Keratinocyte (primary cell): ENCODE measurements at regions not wholly inside any gene's neighbourhood (a gene's known extent, or its start where the extent isn't known, plus 50 kb on each side); places are given as distances from the start of the nearest gene placed in this dataset.

Source experiments
- DNase-seq: peaks from one replicate; pipeline ENCODE4 v3.0.0-alpha.2; 2011; ENCODE audit warnings: low read depth, missing footprints, low spot score
- FAIRE-seq: peaks from 2 replicates; lab custom pipeline; 2011; peaks lifted over from hg19 to GRCh38; lab: Jason Lieb, UNC
- H2AFZ ChIP-seq: 2 replicates; pipeline ENCODE4 v1.6.0; 2012; ENCODE audit warnings: low read length, control low read depth, inconsistent platforms; ENCODE audit not compliant: control insufficient read depth
- H3K27ac ChIP-seq: 2 replicates; pipeline ENCODE4 v1.5.1; 2011; ENCODE audit warnings: low read length; ENCODE audit not compliant: control insufficient read depth, insufficient read depth
- H3K27me3 ChIP-seq: 3 replicates; pipeline ENCODE4 v1.6.0; 2011; ENCODE audit warnings: low read length; ENCODE audit not compliant: control insufficient read depth, insufficient read depth; ENCODE audit errors: extremely low read depth
- H3K36me3 ChIP-seq, 2 experiments: 2 replicates in 1 of 2; 3 replicates in 1 of 2; pipeline ENCODE4 v1.5.1; 2011; ENCODE audit warnings: low read length in 2 of 2, mild to moderate bottlenecking in 1 of 2; ENCODE audit not compliant: control insufficient read depth in 2 of 2, insufficient read depth in 2 of 2; ENCODE audit errors: extremely low read depth in 1 of 2
- H3K4me1 ChIP-seq: 3 replicates; pipeline ENCODE4 v1.5.1; 2011; ENCODE audit warnings: low read length; ENCODE audit not compliant: control insufficient read depth, insufficient read depth; ENCODE audit errors: extremely low read depth
- H3K4me2 ChIP-seq: 3 replicates; pipeline ENCODE4 v1.6.0; 2011; ENCODE audit warnings: low read depth, low read length; ENCODE audit not compliant: control insufficient read depth, insufficient read depth; ENCODE audit errors: extremely low read depth
- H3K4me3 ChIP-seq, 3 experiments: fragments of 200-600 bp in 1 of 3; sonication (generic) in 1 of 3; 2 replicates in 2 of 3; 3 replicates in 1 of 3; pipeline ENCODE4 v1.5.1; 2011 to 2016; ENCODE audit warnings: low read length in 3 of 3, mild to moderate bottlenecking in 3 of 3, control low read depth in 2 of 3, inconsistent platforms in 1 of 3, low read depth in 1 of 3, mixed read lengths in 1 of 3, mixed run types in 1 of 3, moderate library complexity in 1 of 3; ENCODE audit not compliant: control insufficient read depth in 2 of 3, insufficient read depth in 2 of 3; ENCODE audit errors: extremely low read depth in 1 of 3
- H3K79me2 ChIP-seq: 2 replicates; pipeline ENCODE4 v1.6.0; 2012; ENCODE audit warnings: low read length; ENCODE audit not compliant: control insufficient read depth, insufficient read depth
- H3K9ac ChIP-seq: 3 replicates; pipeline ENCODE4 v1.6.0; 2011; ENCODE audit warnings: low read length; ENCODE audit not compliant: control insufficient read depth, insufficient read depth; ENCODE audit errors: extremely low read depth
- H3K9me1 ChIP-seq: 3 replicates; pipeline ENCODE4 v1.6.0; 2011; ENCODE audit warnings: low read length; ENCODE audit not compliant: control insufficient read depth, insufficient read depth; ENCODE audit errors: extremely low read depth
- H3K9me3 ChIP-seq: 2 replicates; pipeline ENCODE4 v1.5.1; 2012; ENCODE audit warnings: low read depth, low read length; ENCODE audit not compliant: control insufficient read depth
- H4K20me1 ChIP-seq: 3 replicates; pipeline ENCODE4 v1.6.0; 2011; ENCODE audit warnings: low read length; ENCODE audit not compliant: control insufficient read depth, insufficient read depth; ENCODE audit errors: extremely low read depth
- EZH2 ChIP-seq: IDR thresholded peaks from one replicate; pipeline ENCODE4 v1.6.1; 2012; ENCODE audit warnings: inconsistent platforms, mild to moderate bottlenecking, low read length, moderate library complexity
- dilution Hi-C: fragments of 300-500 bp; cut with MboI; formaldehyde crosslinking; loops from one replicate; pipeline ENCODE4 v1.7.0; 2020; ENCODE audit warnings: low sequenced_read_pairs; ENCODE audit not compliant: extremely low pct_ligation_motif_present
- TF ChIP-seq, protein P1 (sequence below), 3 experiments: IDR thresholded peaks in 1 of 3; conservative IDR thresholded peaks in 1 of 3; optimal IDR thresholded peaks in 1 of 3; 2 replicates in 2 of 3; 3 replicates in 1 of 3; pipeline versions ENCODE3 to v1.5.1; 2011; ENCODE audit warnings: low read length in 3 of 3, mild to moderate bottlenecking in 3 of 3, moderate library complexity in 2 of 3, control low read depth in 1 of 3, inconsistent platforms in 1 of 3; ENCODE audit not compliant: insufficient read depth in 2 of 3; ENCODE audit errors: extremely low read depth in 1 of 3

DNA sequence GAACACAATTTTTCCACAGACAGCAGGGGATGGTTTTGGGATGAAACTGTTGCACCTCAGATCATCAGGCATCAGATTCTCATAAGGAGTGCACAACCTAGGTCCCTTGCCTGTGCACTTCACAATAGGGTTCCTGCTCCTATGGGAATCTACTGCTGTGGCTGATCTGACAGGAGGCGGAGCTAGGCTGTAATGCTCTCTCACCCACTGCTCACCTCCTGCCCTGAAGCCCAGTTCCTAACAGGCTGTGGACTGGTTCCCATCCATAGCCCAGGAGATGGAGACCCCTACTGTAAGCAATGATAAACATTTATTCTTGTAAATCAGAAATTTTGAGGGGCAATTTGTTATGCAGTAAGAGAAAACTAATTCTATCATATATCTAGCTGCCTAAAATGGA lies 1234.7 kb downstream of the SLITRK1 start:
- Histone ChIP-seq H3K9me1 (no peaks in the 10 kb centered on the region), H3K27me3 (no peaks in the 10 kb centered on the region), H3K4me2 (no peak overlapping the region), H3K9ac (no peak overlapping the region), H3K4me1 (no peaks in the 10 kb centered on the region), H3K9me3 (no peaks in the 10 kb centered on the region), H2AFZ (no peak overlapping the region), H3K79me2 (no peaks in the 10 kb centered on the region), H3K27ac (no peak overlapping the region), H4K20me1 (no peaks in the 10 kb centered on the region), H3K4me3 (no peak overlapping the region), H3K36me3 (no peaks in the 10 kb centered on the region)
- DNase-seq (no peak), FAIRE-seq (no peak)
- TF ChIP-seq, protein P1, sequence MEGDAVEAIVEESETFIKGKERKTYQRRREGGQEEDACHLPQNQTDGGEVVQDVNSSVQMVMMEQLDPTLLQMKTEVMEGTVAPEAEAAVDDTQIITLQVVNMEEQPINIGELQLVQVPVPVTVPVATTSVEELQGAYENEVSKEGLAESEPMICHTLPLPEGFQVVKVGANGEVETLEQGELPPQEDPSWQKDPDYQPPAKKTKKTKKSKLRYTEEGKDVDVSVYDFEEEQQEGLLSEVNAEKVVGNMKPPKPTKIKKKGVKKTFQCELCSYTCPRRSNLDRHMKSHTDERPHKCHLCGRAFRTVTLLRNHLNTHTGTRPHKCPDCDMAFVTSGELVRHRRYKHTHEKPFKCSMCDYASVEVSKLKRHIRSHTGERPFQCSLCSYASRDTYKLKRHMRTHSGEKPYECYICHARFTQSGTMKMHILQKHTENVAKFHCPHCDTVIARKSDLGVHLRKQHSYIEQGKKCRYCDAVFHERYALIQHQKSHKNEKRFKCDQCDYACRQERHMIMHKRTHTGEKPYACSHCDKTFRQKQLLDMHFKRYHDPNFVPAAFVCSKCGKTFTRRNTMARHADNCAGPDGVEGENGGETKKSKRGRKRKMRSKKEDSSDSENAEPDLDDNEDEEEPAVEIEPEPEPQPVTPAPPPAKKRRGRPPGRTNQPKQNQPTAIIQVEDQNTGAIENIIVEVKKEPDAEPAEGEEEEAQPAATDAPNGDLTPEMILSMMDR (optimal IDR thresholded peaks at IDR 0.05 in 1 of 3, IDR thresholded peaks at IDR 0.05 in 1 of 3, conservative IDR thresholded peaks at IDR 0.05 in 1 of 3; ENCODE audit: extremely low read depth in 1 of 3, insufficient read depth in 2 of 3, low read length in 3 of 3), result no peak
- no peak for TF ChIP-seq EZH2
- dilution Hi-C loops, result no loop called here

DNA sequence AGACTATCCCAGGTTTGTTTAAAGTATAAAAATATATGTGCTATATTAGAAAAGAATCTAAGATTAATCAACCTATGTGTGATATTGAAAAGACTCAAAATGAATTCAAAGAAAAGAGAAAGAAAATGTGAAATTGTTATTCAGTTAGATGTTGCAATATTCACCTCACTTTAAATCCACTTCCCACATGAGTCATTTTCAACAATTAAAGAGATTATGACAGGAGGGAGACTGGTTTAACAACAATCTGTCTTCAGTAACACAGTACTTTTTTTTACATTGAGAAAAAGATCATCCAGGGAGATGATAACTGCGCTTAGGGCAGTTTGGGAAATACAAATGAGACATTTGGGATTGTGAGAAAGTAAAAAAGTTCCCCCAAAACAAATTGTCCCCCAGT lies 1246.2 kb downstream of the SLITRK1 start:
- FAIRE-seq, result no peak
- no peaks in the 10 kb centered on the region for H3K27me3 ChIP-seq

More for the DNA sequence above, 1246.2 kb downstream of the SLITRK1 start:
- H3K9ac ChIP-seq, result no peak overlapping the region
- H3K4me2 ChIP-seq, result no peak overlapping the region
- no peaks in the 10 kb centered on the region for H4K20me1 ChIP-seq
- H3K4me3 ChIP-seq, result no peak overlapping the region
- TF ChIP-seq EZH2, result no peak
- TF ChIP-seq, protein P1 (optimal IDR thresholded peaks at IDR 0.05 in 1 of 3, IDR thresholded peaks at IDR 0.05 in 1 of 3, conservative IDR thresholded peaks at IDR 0.05 in 1 of 3; ENCODE audit: extremely low read depth in 1 of 3, insufficient read depth in 2 of 3, low read length in 3 of 3), result no peak
- no peak overlapping the region for H2AFZ ChIP-seq
- no peaks in the 10 kb centered on the region for H3K79me2 ChIP-seq
- H3K36me3 ChIP-seq, result no peaks in the 10 kb centered on the region
- dilution Hi-C loops, result no loop called here
- H3K27ac ChIP-seq, result no peak overlapping the region
- no peaks in the 10 kb centered on the region for H3K4me1 ChIP-seq
- H3K9me1 ChIP-seq, result no peaks in the 10 kb centered on the region
- H3K9me3 ChIP-seq, result no peaks in the 10 kb centered on the region
- DNase-seq, result no peak
